B cell (primary cell): ENCODE measurements at regions not wholly inside any gene's neighbourhood (a gene's known extent, or its start where the extent isn't known, plus 50 kb on each side); places are given as distances from the start of the nearest gene placed in this dataset.

ENCODE experiments used
- ATAC-seq: fragments of 200-7000 bp; cut with Tn5 transposase; one replicate; pipeline ENCODE4 v1.10.0; 2021; ENCODE audit warnings: low read depth, mild to moderate bottlenecking, moderate number of reproducible peaks, moderate library complexity
- CTCF ChIA-PET: fragments of 350-600 bp; sonication (Branson Sonifier 250); formaldehyde crosslinking; loops from one replicate; lab custom pipeline; 2021; ENCODE audit warnings: antibody characterized with exemption, inconsistent platforms; lab: Charles Lee
- POLR2A ChIA-PET: fragments of 350-600 bp; sonication (Branson Sonifier 250); formaldehyde crosslinking; loops from one replicate; lab custom pipeline; 2021; ENCODE audit warnings: antibody characterized with exemption; lab: Charles Lee
- DNase-seq: peaks from one replicate; pipeline ENCODE4 v3.0.0; 2013
- H2AFZ ChIP-seq: 2 replicates; pipeline ENCODE4 v1.6.1; 2012; ENCODE audit warnings: mild to moderate bottlenecking, low read depth, low read length; ENCODE audit not compliant: insufficient read depth, poor library complexity, severe bottlenecking
- H3K27ac ChIP-seq, 2 donors: 1 replicate in 1 of 2; 2 replicates in 1 of 2; pipeline ENCODE4 v1.5.1; 2012 to 2013; ENCODE audit warnings: low read length in 2 of 2, mild to moderate bottlenecking in 2 of 2, moderate library complexity in 1 of 2
- H3K27me3 ChIP-seq, 4 experiments: fragments of 200-600 bp in 1 of 4; sonication (generic) in 1 of 4; replicated peaks in 1 of 4; 1 replicate in 2 of 4; 2 replicates in 2 of 4; pipeline versions ENCODE4 v1.6.1 to v1.7.0; 2013 to 2016; ENCODE audit warnings: low read length in 3 of 4, mild to moderate bottlenecking in 2 of 4, mixed read lengths in 1 of 4, moderate library complexity in 1 of 4; ENCODE audit not compliant: insufficient read depth in 4 of 4, control insufficient read depth in 3 of 4; ENCODE audit errors: control extremely low read depth in 1 of 4
- H3K36me3 ChIP-seq, 2 experiments: replicated peaks in 1 of 2; 1 replicate in 1 of 2; 2 replicates in 1 of 2; pipeline versions ENCODE4 v1.6.1 to v1.7.1; 2013; ENCODE audit warnings: low read length in 1 of 2; ENCODE audit not compliant: insufficient read depth in 2 of 2, control insufficient read depth in 1 of 2; ENCODE audit errors: control extremely low read depth in 1 of 2, extremely low read depth in 1 of 2
- H3K4me1 ChIP-seq, 2 donors: fragments of 200-600 bp in 1 of 2; sonication (generic) in 1 of 2; 1 replicate in 1 of 2; 2 replicates in 1 of 2; pipeline versions ENCODE4 v1.5.1 to v1.6.1; 2013 to 2017; ENCODE audit warnings: low read length in 2 of 2; ENCODE audit not compliant: control insufficient read depth in 2 of 2, insufficient read depth in 2 of 2
- H3K4me2 ChIP-seq: replicated peaks from 2 replicates; pipeline ENCODE3; 2012; ENCODE audit warnings: mild to moderate bottlenecking, low read depth, low read length; ENCODE audit not compliant: poor library complexity, severe bottlenecking
- H3K4me3 ChIP-seq, 5 experiments: fragments of 200-600 bp in 1 of 5; sonication (generic) in 1 of 5; 1 replicate in 3 of 5; 2 replicates in 2 of 5; pipeline versions ENCODE4 v1.5.1 to v1.7.0; 2011 to 2016; ENCODE audit warnings: low read length in 4 of 5, mild to moderate bottlenecking in 4 of 5, low read depth in 2 of 5, control low read depth in 1 of 5, moderate library complexity in 1 of 5; ENCODE audit not compliant: insufficient read depth in 1 of 5; ENCODE audit errors: control extremely low read depth in 1 of 5, extremely low read depth in 1 of 5
- H3K79me2 ChIP-seq: fragments of 200-600 bp; sonication (generic); one replicate; pipeline ENCODE4 v1.6.0; 2016; ENCODE audit warnings: low read length; ENCODE audit not compliant: control insufficient read depth, insufficient read depth
- H3K9ac ChIP-seq: fragments of 200-600 bp; sonication (generic); 2 replicates; pipeline ENCODE4 v1.6.1; 2017; ENCODE audit warnings: mild to moderate bottlenecking, low read length, moderate library complexity
- H3K9me3 ChIP-seq, 3 donors: one replicate each; pipeline versions ENCODE4 v1.6.1 to v1.7.1; 2013; ENCODE audit warnings: low read length in 2 of 3; ENCODE audit not compliant: control insufficient read depth in 2 of 3, insufficient read depth in 1 of 3; ENCODE audit errors: control extremely low read depth in 1 of 3
- H4K20me1 ChIP-seq: 2 replicates; pipeline ENCODE4 v1.6.0; 2012; ENCODE audit warnings: mild to moderate bottlenecking, low read length; ENCODE audit not compliant: insufficient read depth, control insufficient read depth, poor library complexity, severe bottlenecking
- H3K27ac Mint-ChIP-seq: one replicate; pipeline ENCODE4 v1.8.0; 2021; ENCODE audit warnings: mixed read lengths
- H3K27me3 Mint-ChIP-seq: one replicate; pipeline ENCODE4 v1.8.0; 2021; ENCODE audit warnings: mixed read lengths
- H3K4me1 Mint-ChIP-seq: one replicate; pipeline ENCODE4 v1.8.0; 2021; ENCODE audit warnings: mixed read lengths
- H3K4me3 Mint-ChIP-seq: one replicate; pipeline ENCODE4 v1.8.0; 2021; ENCODE audit warnings: mixed read lengths
- H3K9me3 Mint-ChIP-seq: one replicate; pipeline ENCODE4 v1.8.0; 2022; ENCODE audit warnings: mixed read lengths; ENCODE audit not compliant: insufficient read depth
- EZH2 ChIP-seq: IDR thresholded peaks from 2 replicates; pipeline ENCODE4 v1.6.1; 2012; ENCODE audit warnings: borderline replicate concordance, low read depth, mild to moderate bottlenecking, moderate library complexity, low read length; ENCODE audit not compliant: insufficient read depth, poor library complexity, severe bottlenecking
- WGBS: methylation state at CpG from one replicate; pipeline ENCODE4 v1.1.5; 2013; ENCODE audit warnings: missing lambda C conversion rate; ENCODE audit not compliant: insufficient coverage; 5-methylcytosine and 5-hydroxymethylcytosine counted together
- intact Hi-C: fragments of 100-400 bp; cut with micrococcal nuclease; formaldehyde crosslinking; loops from one replicate; pipeline ENCODE4 v1.10.0; 2022
- TF ChIP-seq, protein P1 (sequence below): fragments of 200-600 bp; IDR thresholded peaks from one replicate; pipeline ENCODE4 v1.8.0; 2022; ENCODE audit warnings: antibody characterized with exemption, mild to moderate bottlenecking

DNA sequence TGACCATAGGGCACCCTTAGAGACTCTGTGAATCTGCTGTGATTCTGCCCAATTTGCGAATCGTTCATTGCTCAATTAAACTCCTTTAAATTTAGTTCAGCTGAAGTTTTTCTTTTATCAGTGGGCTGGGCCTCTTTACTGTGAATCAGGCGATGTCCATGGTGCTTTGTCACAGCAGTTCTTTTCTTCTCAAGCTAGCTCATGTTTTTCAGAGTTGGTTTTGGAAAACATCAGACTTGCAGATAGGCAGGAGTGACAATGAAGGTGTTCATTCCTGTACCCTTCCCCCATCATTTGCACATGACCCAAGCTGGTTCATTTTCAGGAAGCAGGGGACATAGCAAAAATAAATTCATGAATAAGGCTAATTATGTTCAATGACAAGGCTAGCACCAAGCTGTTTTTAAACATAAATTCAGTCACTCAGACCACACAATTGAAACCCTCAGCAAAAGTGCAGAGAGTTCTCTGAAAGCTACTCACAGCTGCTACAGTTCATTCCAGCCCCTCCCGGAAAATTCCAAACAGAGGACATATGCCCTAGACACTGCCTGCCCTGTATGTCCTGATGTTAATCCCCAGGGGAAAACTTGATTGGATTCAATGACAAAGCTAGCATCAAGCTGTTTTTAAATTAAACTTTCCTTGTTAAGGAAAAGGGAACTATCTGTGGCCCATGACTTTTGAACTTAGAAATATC is 383.3 kb downstream of the C12orf75 start:
- ChIA-PET POLR2A (no interaction called here), CTCF (interaction anchor here (1.1 kb wide), 1 partner anchor 9 kb away, joined by 4 read pairs; no protein-coding TSS in a partner anchor)
- Histone ChIP-seq H3K9ac (no peak overlapping the region), H3K4me1 (no peaks in the 10 kb centered on the region), H3K79me2 (no peaks in the 10 kb centered on the region), H3K4me2 (no peak overlapping the region), H3K9me3 (peaks cover 0 to under 1% (median 0%) of the 10 kb centered on the region in 3 donors), H2AFZ (no peak overlapping the region), H3K27ac (no peak overlapping the region), H3K4me3 (no peak overlapping the region), H3K27me3 (peaks cover 0 to 2% (median 0%) of the 10 kb centered on the region in 4 experiments), H3K36me3 (no peaks in the 10 kb centered on the region), H4K20me1 (no peaks in the 10 kb centered on the region)
- no peak overlapping the region for H3K4me3 Mint-ChIP-seq
- intact Hi-C loops: no loop called here
- no peaks in the 10 kb centered on the region for H3K4me1 Mint-ChIP-seq
- H3K27me3 Mint-ChIP-seq: peaks cover 5% of the 10 kb centered on the region
- no peak for DNase-seq
- WGBS: 97% methylated on average over 4 of the region's 4 CpGs
- H3K9me3 Mint-ChIP-seq: no peaks in the 10 kb centered on the region
- H3K27ac Mint-ChIP-seq: no peak overlapping the region
- TF ChIP-seq EZH2: no peak
- TF ChIP-seq, protein P1, sequence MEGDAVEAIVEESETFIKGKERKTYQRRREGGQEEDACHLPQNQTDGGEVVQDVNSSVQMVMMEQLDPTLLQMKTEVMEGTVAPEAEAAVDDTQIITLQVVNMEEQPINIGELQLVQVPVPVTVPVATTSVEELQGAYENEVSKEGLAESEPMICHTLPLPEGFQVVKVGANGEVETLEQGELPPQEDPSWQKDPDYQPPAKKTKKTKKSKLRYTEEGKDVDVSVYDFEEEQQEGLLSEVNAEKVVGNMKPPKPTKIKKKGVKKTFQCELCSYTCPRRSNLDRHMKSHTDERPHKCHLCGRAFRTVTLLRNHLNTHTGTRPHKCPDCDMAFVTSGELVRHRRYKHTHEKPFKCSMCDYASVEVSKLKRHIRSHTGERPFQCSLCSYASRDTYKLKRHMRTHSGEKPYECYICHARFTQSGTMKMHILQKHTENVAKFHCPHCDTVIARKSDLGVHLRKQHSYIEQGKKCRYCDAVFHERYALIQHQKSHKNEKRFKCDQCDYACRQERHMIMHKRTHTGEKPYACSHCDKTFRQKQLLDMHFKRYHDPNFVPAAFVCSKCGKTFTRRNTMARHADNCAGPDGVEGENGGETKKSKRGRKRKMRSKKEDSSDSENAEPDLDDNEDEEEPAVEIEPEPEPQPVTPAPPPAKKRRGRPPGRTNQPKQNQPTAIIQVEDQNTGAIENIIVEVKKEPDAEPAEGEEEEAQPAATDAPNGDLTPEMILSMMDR: no peak
- no peak for ATAC-seq

DNA sequence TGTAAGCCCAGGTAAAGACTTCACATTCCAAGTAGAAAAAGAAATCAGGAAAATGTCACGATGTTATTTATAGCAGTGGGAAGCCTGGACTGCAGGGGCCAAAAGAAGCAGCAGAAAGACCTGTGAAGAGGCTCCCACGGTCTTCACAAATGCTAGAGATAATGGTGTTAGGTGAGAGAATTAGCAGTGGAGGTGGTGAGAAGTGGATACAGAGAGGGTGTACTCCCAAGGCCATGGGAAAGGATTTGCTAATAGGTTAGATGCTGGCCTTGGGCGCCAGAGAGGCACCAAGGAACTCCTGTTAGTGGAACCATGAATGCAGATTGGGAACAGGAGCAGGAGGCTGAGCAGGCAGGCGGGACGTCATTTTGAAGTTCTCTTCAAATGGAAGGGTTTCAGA is 386.1 kb downstream of the C12orf75 start:
- no peak overlapping the region for H2AFZ ChIP-seq

More for the DNA sequence above, 386.1 kb downstream of the C12orf75 start:
- H3K9me3 Mint-ChIP-seq: no peaks in the 10 kb centered on the region
- intact Hi-C loops: no loop called here
- Histone ChIP-seq H3K4me1 (no peaks in the 10 kb centered on the region), H3K4me2 (no peak overlapping the region), H3K9me3 (peaks cover 0 to 6% (median 0%) of the 10 kb centered on the region in 3 donors), H3K79me2 (no peaks in the 10 kb centered on the region), H3K9ac (no peak overlapping the region), H3K27me3 (peaks cover 0 to 2% (median 0%) of the 10 kb centered on the region in 4 experiments), H4K20me1 (no peaks in the 10 kb centered on the region), H3K36me3 (no peaks in the 10 kb centered on the region), H3K4me3 (no peak overlapping the region), H3K27ac (no peak overlapping the region)
- no peak for TF ChIP-seq EZH2
- TF ChIP-seq, protein P1: no peak
- DNase-seq (no peak), ATAC-seq (no peak)
- ChIA-PET POLR2A (no interaction called here), CTCF (no interaction called here)
- peaks cover 5% of the 10 kb centered on the region for H3K27me3 Mint-ChIP-seq
- no peak overlapping the region for H3K27ac Mint-ChIP-seq
- no peak overlapping the region for H3K4me3 Mint-ChIP-seq
- 82% methylated on average over 5 of the region's 5 CpGs for WGBS
- H3K4me1 Mint-ChIP-seq: no peaks in the 10 kb centered on the region
